Bone marrow (tissue), 2 donors: ENCODE measurements at regions not wholly inside any gene's neighbourhood (a gene's known extent, or its start where the extent isn't known, plus 50 kb on each side); places are given as distances from the start of the nearest gene placed in this dataset.

ENCODE experiments used
- DNase-seq, 2 donors: peaks; one replicate each; lab custom pipeline; 2025; lab: John Stamatoyannopoulos, UW

DNA sequence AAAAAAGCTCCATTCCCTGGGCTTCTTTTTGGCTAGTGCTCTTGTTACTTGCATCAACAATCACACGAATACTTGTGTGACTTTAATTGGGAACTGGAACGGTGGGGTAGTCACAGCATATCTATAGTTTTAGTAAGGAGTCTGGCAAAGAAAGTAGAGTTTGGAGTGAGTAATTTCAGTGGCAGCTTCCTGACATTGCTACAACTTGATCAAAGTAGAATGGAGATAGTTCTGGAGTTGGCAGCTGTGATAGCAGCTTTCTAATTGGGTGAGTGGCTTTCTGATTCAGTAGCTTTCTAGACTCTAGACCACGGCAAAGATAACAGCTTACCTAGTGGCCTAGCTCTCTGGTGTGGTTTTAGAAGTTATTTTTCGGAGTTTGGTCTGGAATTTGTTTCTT, 475.0 kb downstream of the TUSC7 start:
- no peak for DNase-seq

DNA sequence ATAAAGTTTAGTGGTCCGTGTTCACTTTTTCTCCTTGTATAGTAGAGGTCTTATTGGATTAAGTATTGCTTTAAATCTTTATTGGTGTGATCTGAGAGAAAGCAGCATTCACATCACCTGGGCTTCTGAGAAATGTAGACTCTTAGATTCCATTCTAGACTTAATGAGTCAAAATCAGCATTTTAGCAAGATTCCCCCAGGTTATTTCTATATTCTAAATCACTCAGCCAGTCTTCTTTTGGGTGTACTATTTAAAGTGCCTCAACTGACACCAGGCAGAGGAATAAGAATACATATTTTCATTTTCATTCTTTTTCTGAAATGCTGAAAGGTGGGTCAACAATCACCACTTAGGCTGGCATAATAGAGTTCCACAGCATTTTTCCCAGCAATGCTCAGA, 481.7 kb downstream of the TUSC7 start:
- DNase-seq: no peak

DNA sequence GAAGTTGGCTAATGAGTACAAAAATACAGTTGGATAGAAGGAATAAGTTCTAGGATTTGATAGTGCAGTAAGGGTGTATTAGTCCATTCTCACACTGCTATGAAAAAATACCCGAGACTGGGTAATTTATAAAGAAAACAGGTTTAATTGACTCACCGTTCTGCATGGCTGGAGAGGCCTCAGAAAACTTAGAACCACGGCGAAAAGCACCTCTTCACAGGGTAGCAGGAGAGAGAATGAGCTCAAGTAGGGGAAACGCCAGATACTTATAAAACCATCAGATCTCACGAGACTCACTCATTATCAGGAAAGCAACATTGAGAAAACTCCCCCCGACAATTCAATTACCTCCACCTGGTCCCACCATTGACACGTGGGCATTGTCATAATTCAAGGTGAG, 483.3 kb downstream of the TUSC7 start:
- no peak for DNase-seq

DNA sequence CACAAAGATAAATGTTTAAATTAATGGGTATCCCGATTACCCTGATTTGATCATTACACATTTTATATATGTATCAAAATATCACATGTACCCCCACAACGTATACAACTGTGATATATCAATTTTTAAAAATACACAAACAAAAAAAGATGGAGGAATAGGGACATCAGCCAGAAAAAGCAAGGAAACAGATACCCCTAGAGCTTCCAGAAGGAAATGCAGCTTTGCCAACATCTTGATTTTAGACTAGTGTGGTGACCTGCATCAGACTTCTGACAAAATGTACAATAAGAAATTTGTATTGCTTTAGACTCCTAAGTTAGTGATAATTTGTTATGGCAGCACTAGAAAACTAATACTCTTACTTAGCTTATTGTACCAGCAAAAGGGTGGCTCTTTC, 483.8 kb downstream of the TUSC7 start:
- DNase-seq: no peak

DNA sequence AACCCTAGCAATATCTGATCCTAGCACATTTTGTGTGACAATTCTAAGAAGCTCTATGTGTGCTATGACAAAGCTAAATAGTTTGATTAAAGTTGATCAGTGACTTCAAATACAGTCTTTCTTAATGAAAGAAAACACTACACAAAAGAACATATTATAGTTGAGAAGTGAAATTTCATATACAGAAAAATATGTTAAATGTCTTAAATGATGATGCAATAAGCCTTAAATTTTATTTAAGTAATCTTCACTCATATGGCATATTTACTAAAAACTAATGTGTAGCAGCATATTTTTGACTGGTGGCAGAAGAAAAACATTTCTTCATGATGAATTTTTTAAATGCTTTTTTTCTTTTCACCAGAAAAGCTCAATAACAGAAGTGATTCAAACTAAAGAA, 485.5 kb downstream of the TUSC7 start:
- DNase-seq: no peak

DNA sequence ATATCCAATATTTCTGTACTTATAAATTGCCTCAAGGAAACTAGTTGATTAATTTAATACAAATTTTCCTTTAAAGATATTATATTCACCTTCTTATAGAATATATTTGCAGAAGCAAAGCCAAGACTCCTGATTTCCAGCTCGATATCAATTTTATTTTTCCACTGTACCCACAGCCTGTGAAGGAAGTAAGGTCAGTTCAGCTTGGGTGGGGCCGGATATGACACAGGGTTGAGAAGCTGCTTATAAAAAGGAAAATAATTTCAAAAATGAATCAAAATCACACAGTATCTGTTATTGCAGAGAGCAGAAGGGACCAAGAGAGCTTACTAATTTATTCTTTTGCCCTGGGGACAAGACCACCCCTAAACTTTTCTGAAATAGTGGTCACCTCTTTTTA, 491.4 kb downstream of the TUSC7 start:
- no peak for DNase-seq

DNA sequence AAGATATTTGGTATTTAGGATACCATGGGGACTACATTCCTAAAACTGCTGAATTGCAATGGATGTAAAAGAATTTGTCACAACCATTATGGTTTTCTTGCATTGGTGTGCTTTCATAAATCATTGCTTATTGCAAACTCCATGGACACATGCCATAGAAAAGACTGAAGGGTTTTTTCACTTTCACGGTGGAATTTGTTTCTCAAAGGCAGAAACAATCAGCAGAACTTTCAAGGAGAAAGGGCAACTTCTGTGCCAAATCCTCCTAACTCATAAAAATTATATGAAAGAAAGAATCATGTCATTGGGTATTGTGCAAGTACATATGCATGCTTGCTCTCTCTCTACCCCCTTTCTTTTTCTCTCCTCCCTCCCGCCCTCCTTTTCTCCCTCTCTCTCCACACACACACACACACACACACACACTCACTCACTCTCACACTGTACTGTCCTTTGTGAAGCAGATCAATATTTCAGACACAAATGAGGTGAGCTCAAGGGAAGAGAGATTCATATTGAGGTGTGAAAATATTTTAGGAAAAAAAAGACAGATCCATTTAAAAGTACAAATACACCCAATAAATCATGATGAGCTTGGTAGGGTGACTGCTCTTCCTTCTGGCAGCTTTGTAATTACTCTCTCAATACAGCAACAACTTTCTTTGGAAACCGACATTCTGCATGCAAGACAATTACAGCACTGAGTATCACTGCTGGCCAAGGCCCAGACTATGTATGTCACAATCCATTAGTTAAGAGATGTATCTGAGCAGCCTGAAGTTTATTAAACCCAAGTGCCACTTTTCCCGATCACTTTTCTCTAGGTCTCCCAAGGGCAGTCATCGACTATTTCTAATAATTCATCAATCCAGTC, 492.6 kb downstream of the TUSC7 start:
- no peak for DNase-seq

DNA sequence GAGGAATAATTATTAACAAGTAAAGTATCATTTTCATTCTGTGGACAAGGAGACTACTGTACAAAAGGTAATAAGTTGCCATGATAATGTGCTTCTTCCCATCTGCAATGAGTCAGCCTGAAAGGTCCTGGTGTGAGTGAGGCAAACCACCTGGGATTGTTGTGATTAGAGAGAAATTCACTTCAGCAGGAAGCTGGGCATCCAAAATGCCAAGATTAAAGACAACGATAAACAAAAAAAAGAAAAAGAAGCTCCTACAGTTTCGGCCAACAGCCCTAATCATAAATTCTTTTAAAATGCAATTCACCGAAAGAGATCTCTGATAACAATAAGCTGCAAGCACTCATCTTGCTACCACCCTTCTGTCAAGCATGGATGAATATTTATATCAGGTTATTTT, 507.8 kb downstream of the TUSC7 start:
- no peak for DNase-seq

DNA sequence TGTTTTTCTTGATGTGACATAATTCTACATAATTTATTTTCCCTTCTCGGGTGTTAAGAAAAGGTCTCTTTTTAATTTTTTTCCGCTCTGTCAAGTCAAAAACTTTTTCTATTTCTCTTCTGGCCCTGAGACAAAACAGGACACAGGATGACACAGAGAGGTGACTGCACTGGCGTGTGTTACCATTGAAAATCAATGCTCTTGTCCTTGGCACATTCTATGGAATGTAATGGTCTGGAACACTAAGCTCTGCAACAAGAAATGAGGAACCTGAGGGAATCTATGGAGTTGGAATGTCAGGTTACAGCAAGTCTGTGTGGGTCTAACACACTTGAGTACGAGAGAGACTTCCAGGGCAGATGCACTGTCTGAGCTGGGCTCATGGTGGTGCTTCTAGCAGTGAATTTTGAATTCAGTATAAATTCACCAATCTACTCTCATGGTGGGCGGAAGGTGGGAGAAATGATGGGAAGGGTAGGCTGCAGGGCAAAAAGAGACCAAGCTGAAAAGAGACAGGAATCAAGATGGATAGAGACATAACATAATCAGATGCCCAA, 508.3 kb downstream of the TUSC7 start:
- no peak for DNase-seq

DNA sequence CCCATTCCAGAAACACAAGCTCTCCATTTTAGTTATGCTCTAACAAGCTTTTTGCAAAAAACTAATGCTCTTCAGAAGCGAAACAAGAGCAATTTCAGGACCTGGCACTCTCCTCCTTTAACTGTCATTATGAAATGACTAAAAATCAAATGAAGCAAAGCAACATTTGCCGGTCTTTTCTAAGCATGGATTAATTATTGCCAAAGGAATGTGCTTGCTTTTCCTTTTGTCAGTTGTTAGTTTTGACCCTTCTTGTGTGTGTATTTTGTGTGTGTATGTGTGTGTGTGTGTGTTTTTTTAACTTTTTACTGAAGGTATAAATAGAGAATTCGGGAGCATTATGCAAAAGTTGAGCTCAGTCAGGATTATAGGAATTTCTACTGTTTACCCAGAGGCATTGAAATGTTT, 509.1 kb downstream of the TUSC7 start:
- no peak for DNase-seq

DNA sequence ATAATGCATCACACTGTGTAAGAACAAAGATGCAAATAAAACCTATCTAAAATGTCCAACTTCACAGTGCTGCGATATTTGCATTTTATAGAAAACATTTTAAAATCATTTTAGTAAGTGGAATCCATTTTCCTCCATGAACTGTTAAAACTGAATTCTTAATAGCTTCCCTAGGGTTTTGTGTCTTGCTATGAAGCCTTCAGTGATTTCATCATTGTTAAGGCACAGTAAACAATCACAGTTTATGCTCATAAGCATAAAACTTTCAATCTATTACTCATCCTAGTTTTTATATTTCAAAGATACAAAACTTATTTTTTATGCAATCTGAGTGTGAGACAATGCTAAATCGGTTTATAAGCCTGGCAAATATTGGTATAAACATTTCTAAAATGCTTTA, 509.7 kb downstream of the TUSC7 start:
- no peak for DNase-seq

DNA sequence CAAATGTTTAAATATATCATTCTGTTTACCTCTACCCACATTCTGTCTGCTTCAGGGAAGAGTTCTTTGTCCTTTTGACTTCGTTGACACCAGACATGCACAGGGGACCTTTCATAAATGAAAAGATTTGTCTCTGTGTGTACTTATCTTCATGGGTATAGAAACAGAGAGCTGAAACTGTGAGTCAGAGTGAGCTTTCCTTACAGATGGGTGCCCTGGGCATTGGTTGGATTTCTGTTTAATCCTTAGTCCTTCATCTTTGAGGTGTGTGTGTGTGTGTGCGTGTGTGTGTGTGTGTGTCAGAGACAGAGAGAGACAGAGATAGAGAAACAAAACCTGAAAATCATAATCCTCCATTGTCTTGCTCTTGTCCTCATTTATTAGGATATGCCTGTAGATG, 517.4 kb downstream of the TUSC7 start:
- no peak for DNase-seq

DNA sequence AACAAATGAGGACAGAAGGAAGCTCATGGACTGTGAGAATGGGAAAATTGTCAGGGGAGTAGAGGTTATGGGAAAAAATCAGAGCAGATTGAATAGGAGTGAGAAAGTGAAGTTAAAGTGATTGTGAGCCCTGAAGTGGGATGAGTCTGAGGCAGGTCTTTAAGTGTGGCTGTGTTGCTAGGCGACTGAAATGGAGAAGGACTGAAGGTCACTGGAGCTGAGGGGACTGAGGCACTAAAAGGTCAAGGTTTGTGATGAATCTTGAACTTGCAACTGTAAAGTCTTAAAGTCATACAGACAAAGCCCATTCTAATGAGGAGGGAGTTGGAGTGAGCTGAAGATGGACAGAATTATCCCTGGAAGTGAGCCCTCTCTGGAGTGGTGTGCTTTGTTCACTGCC, 518.9 kb downstream of the TUSC7 start:
- DNase-seq: no peak

DNA sequence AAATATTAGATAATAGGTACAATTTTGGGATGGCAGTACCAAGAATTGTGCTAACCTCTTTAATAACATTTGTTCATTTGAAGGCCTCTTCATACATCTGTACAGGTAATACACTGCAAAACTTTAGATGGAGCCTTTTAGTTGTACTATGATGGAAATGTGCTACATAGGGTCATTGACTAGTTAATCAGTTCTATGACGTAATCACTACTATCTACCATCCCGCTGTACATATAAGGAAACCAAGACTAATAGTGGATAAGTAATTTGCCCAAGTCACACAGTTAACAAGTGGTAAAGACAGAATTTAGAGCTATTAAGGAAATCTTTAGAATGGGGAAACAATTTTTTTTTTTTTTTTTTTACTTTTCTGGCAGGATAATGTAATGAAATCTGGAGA, 521.3 kb downstream of the TUSC7 start:
- no peak for DNase-seq

DNA sequence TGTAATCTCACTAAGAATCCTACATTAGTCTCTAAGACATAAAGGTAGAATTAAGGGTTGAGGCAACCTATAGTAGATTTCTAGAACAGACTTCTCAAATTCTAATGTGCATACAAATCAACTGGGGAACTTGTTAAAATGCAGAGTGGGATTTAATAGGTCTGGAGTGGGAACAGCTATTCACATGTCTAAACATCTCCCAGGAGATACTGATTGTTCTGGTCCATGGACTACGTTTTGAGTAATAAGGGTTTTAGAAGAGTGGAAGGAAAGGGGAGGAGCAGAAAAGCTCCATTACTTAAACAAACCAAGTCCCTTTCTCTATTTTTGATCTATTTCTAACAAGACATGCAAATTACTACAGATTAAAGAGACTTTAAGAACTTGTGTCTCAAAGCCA, 524.8 kb downstream of the TUSC7 start:
- no peak for DNase-seq

DNA sequence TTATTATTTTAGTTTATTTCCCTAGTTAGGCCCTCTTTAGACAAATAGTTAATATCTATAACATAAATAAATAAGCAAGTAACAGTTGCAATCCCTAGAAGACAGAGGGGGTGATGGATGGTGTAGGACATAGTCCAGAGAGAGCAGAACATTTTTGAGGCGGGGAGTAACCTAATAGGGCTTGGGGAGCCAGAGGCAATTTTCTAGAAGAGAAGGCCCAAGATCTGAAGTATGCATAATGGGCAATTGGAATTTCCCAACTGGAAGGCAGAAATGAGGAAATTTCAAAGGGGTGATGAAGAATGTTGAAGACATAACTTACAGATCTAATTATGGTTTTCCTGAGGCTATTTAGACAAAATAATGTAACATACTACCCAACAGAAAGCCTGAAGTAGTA, 525.7 kb downstream of the TUSC7 start:
- no peak for DNase-seq

DNA sequence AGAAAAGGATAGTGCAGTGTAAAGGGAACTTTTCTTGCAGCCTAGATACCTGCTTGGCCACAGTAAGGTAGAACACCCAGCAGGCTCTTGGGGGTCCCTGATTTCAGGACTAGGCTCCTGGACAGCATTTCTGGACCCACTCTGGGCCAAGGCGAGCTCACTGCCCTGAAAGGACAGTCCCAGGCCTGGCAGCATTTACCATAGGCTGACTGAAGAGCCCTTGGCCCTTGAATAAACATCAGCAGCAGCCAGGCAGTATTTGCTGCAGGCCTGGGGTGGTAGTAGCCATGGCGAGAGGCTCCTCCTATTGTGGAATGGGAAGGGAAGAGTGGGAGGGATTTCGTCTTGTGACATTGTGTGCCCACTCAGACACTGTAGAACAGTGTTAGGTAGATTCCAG, 529.2 kb downstream of the TUSC7 start:
- DNase-seq: no peak

DNA sequence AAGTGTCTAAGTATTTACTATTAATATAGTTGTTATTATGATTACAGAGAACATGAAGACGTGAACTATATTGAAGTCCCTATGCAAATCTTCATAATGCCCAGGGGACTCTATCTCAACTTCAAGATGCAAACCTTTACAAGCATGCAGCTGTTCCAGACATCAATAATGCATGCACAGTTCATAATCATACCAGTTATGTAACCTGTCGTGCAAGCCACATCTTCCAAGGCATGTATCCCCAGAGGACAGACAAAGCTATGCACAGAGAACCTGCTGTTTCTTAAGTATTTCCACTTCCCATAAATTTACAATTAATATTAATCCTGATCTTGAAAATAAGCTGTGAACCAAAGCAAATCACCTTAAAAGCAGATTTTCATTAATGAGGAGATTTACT, 534.1 kb downstream of the TUSC7 start:
- no peak for DNase-seq

DNA sequence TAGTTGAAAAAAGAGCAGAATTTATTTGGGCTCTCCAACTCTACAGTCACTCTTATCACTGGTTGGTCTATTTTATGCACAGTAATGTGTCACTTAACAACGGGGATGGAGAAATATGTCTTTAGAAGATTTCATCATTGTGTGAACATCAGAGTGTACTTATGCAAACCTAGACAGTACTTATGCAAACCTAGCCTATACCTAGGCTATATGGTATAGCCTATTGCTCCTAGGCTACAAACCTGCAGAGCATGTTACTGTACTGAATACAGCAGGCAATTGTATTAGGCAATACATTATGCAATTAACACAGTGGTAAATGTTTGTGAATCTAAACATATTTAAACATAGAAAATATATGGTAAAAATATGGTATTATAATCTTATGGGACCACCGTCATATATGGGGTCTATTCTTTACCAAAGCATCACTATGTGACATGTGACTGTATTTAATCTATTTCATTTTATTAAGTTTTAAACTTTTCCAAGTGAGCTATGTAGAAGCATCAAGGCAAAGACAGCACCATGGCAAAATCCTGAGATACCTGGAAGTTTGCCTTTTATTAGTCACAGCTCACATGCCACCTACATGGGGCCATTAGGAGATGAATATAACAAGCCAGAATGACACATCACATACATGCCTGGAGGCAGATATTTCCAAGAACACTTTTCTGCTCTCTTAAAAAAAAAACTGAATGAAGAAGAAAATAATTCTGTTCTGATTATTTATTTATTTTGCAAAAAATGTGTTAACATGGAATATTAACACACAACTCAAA, 537.4 kb downstream of the TUSC7 start:
- no peak for DNase-seq

DNA sequence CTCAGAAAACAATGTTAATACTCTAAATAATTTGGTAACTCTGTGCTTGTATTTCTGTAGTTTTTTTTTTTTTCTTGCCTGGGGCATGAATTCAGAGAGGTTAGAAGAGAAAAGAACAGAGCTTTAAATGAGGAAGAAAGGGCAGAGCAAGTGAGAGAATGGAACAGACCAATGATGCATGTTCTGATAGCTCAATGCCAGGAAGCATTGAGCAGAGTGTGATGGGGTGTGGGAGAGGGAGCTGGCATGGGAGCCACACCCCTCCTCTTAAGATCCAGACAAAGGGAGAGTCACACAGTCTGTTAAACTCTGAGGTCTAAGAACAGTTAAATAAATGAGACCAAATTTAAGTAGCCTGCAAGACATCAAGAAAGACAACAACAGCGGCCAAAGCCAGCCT, 538.6 kb downstream of the TUSC7 start:
- no peak for DNase-seq

DNA sequence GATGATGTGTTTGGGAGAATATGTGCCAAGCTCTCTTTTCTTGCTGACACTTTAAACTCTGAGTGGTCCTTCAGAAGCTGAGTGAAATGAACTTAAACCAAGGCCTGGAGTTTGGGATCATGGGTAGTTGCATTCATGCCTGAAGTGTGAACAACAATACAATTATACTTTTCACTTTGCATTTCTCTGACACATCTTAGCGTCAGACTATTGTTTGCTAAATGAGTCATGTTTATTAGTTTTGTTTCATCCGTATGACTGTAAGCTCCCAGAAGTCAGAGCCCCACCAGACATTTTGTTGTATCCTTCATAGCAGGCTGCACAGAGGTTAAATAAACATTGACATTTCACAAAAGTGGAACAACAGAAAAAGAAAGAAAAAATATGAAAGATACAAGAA, 542.6 kb downstream of the TUSC7 start:
- no peak for DNase-seq

DNA sequence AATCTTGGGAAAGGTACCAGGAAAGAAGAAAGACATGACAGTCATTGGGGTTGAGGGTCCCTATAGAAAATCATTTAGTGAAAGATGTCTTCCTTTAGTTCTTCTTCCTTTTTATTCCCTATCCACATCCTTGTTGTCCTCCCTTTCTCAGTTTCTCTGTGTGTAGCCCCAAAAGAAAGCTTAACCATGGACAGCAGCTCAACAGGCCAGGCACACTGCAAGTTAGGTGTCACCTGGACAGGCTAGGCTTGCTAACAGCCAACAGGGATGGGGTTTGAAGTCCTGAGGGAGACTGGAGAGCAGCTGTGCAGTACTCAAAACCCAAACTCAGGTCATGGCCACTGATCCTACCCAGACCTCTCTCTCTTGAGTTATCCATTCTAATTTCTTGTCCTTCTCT, 543.1 kb downstream of the TUSC7 start:
- DNase-seq: no peak

DNA sequence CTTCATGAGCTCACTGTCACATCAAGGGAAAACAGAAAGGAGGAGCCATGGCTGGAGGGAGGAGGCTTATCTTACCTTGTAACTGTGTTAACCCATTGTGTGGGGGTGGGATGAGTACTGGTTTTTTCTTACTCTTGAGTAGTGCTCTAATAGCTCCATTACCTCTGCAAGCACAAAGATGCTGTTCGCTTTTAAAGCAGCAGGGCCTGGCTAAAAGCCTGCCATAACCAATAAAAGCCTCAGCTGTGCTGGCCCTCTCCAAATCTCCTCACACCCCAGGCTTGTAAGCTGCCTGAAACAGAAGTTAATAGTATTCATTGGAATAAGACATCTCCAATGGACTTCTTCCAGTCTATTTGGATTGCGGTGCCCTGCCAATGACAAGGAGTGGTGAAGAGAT, 544.1 kb downstream of the TUSC7 start:
- no peak for DNase-seq
